Right lobe of liver (tissue), 4 donors: ENCODE measurements at regions not wholly inside any gene's neighbourhood (a gene's known extent, or its start where the extent isn't known, plus 50 kb on each side); places are given as distances from the start of the nearest gene placed in this dataset.
"Not testable (repeated sequence)": the region's sequence is repeated elsewhere in the genome, so short reads cannot be mapped to it uniquely, and the experiment has no call there.

Experiments used
- CTCF ChIP-seq, 4 donors: fragments of 200-600 bp in 3 of 4; fragments of 450-650 bp in 1 of 4; IDR thresholded peaks; one replicate each; pipeline versions ENCODE4 v1.5.1 to v1.8.0; 2016 to 2022; ENCODE audit warnings: antibody characterized with exemption in 4 of 4, mild to moderate bottlenecking in 2 of 4
- POLR2A ChIP-seq: fragments of 450-650 bp; IDR thresholded peaks from one replicate; pipeline ENCODE4 v1.6.1; 2017; ENCODE audit warnings: antibody characterized with exemption, mild to moderate bottlenecking
- donor health status: DM: no; HTN: no; CAD: no.
- donor health status: DM: no; HTN: no; CAD: no.
- donor health status: DM: no; HTN: yes; CAD: no.

GRCh38 chr1:146504121-146504520 is 275.3 kb upstream of the NOTCH2NLA start:
- not testable (repeated sequence) for TF ChIP-seq CTCF (IDR thresholded peaks at IDR 0.05); POLR2A
